ENCODE measurements at regions not wholly inside any gene's neighbourhood (a gene's known extent, or its start where the extent isn't known, plus 50 kb on each side); places are given as distances from the start of the nearest gene placed in this dataset.
A peak's percentile ranks its signal among the peaks of the same experiment; 100 is the strongest.

- no peak overlapping the region for H3K4me3 ChIP-seq (ENCODE audit: severe bottlenecking)
- no peaks in the 10 kb centered on the region for H3K4me1 ChIP-seq (ENCODE audit: insufficient read depth, poor library complexity, severe bottlenecking)
- no peak for TF ChIP-seq CTCF (IDR thresholded peaks at IDR 0.05; ENCODE audit: poor library complexity, severe bottlenecking)
- H3K36me3 ChIP-seq (ENCODE audit: low read depth): no peaks in the 10 kb centered on the region
- no peak for ATAC-seq (ENCODE audit: low read depth)
- DNase-seq (ENCODE audit: low spot score): no peak
- H3K9me3 ChIP-seq (ENCODE audit: severe bottlenecking): peaks cover 5% of the 10 kb centered on the region
- no peak overlapping the region for H3K27ac ChIP-seq (ENCODE audit: poor library complexity, severe bottlenecking)
- no peaks in the 10 kb centered on the region for H3K27me3 ChIP-seq (ENCODE audit: insufficient read depth, poor library complexity, severe bottlenecking)
These were observed 211.9 kb upstream of the ARRDC4 start for GRCh38 chr15:97748576-97748975.

- ATAC-seq (ENCODE audit: low read depth) (no peak), DNase-seq (ENCODE audit: low spot score) (no peak)
- no peak for TF ChIP-seq CTCF (IDR thresholded peaks at IDR 0.05; ENCODE audit: poor library complexity, severe bottlenecking)
- H3K9me3 ChIP-seq (ENCODE audit: severe bottlenecking): peaks cover 5% of the 10 kb centered on the region
- H3K4me3 ChIP-seq (ENCODE audit: severe bottlenecking): no peak overlapping the region
- no peaks in the 10 kb centered on the region for H3K27me3 ChIP-seq (ENCODE audit: insufficient read depth, poor library complexity, severe bottlenecking)
- H3K27ac ChIP-seq (ENCODE audit: poor library complexity, severe bottlenecking): no peak overlapping the region
- no peaks in the 10 kb centered on the region for H3K36me3 ChIP-seq (ENCODE audit: low read depth)
- no peaks in the 10 kb centered on the region for H3K4me1 ChIP-seq (ENCODE audit: insufficient read depth, poor library complexity, severe bottlenecking)
These were observed 210.4 kb upstream of the ARRDC4 start for GRCh38 chr15:97750060-97750459.

GRCh38 chr15:97755726-97756125 lies 204.8 kb upstream of the ARRDC4 start:
- Histone ChIP-seq H3K4me3 (ENCODE audit: severe bottlenecking) (no peak overlapping the region), H3K9me3 (ENCODE audit: severe bottlenecking) (no peaks in the 10 kb centered on the region), H3K4me1 (ENCODE audit: insufficient read depth, poor library complexity, severe bottlenecking) (peaks cover 7% of the 10 kb centered on the region), H3K27ac (ENCODE audit: poor library complexity, severe bottlenecking) (no peak overlapping the region), H3K27me3 (ENCODE audit: insufficient read depth, poor library complexity, severe bottlenecking) (no peaks in the 10 kb centered on the region), H3K36me3 (ENCODE audit: low read depth) (no peaks in the 10 kb centered on the region)
- no peak for TF ChIP-seq CTCF (IDR thresholded peaks at IDR 0.05; ENCODE audit: poor library complexity, severe bottlenecking)
- no peak for DNase-seq (ENCODE audit: low spot score)
- no peak for ATAC-seq (ENCODE audit: low read depth)

GRCh38 chr15:97759363-97759762 lies 201.1 kb upstream of the ARRDC4 start:
- no peak for DNase-seq (ENCODE audit: low spot score)
- no peaks in the 10 kb centered on the region for H3K27me3 ChIP-seq (ENCODE audit: insufficient read depth, poor library complexity, severe bottlenecking)
- no peak overlapping the region for H3K4me3 ChIP-seq (ENCODE audit: severe bottlenecking)
- no peaks in the 10 kb centered on the region for H3K36me3 ChIP-seq (ENCODE audit: low read depth)
- ATAC-seq (ENCODE audit: low read depth): peak; percentile 44
- H3K9me3 ChIP-seq (ENCODE audit: severe bottlenecking): no peaks in the 10 kb centered on the region
- H3K27ac ChIP-seq (ENCODE audit: poor library complexity, severe bottlenecking): no peak overlapping the region
- no peak for TF ChIP-seq CTCF (IDR thresholded peaks at IDR 0.05; ENCODE audit: poor library complexity, severe bottlenecking)
- H3K4me1 ChIP-seq (ENCODE audit: insufficient read depth, poor library complexity, severe bottlenecking): peaks cover 7% of the 10 kb centered on the region

GRCh38 chr15:97761110-97761509 lies 199.4 kb upstream of the ARRDC4 start:
- H3K9me3 ChIP-seq (ENCODE audit: severe bottlenecking): no peaks in the 10 kb centered on the region

More at GRCh38 chr15:97761110-97761509, 199.4 kb upstream of the ARRDC4 start:
- no peaks in the 10 kb centered on the region for H3K36me3 ChIP-seq (ENCODE audit: low read depth)
- H3K4me1 ChIP-seq (ENCODE audit: insufficient read depth, poor library complexity, severe bottlenecking): peaks cover 7% of the 10 kb centered on the region
- no peak for TF ChIP-seq CTCF (IDR thresholded peaks at IDR 0.05; ENCODE audit: poor library complexity, severe bottlenecking)
- peak; percentile 50 for ATAC-seq (ENCODE audit: low read depth)
- no peak overlapping the region for H3K4me3 ChIP-seq (ENCODE audit: severe bottlenecking)
- no peak overlapping the region for H3K27ac ChIP-seq (ENCODE audit: poor library complexity, severe bottlenecking)
- no peaks in the 10 kb centered on the region for H3K27me3 ChIP-seq (ENCODE audit: insufficient read depth, poor library complexity, severe bottlenecking)
- DNase-seq (ENCODE audit: low spot score): no peak
